WTC11 (cell line): ENCODE measurements at regions not wholly inside any gene's neighbourhood (a gene's known extent, or its start where the extent isn't known, plus 50 kb on each side); places are given as distances from the start of the nearest gene placed in this dataset.

ENCODE experiments used
- ATAC-seq: fragments of 200-7000 bp; cut with Tn5 transposase; 2 replicates; pipeline ENCODE4 v1.10.0; 2021; ENCODE audit warnings: mild to moderate bottlenecking, moderate library complexity
- CTCF ChIA-PET: fragments of 300-600 bp; sonication (Branson Sonifier 250); formaldehyde crosslinking; loops from one replicate; lab custom pipeline; 2021; ENCODE audit warnings: antibody characterized with exemption; lab: Charles Lee
- POLR2A ChIA-PET: fragments of 350-600 bp; sonication (Branson Sonifier 250); formaldehyde crosslinking; loops from one replicate; lab custom pipeline; 2021; ENCODE audit warnings: antibody characterized with exemption; lab: Charles Lee
- DNase-seq: peaks from one replicate; pipeline ENCODE4 v3.0.0; 2021; ENCODE audit warnings: low spot score
- H3K27ac Mint-ChIP-seq: 2 replicates; pipeline ENCODE4 v1.8.0; 2021; ENCODE audit warnings: mixed read lengths
- H3K27me3 Mint-ChIP-seq: 2 replicates; pipeline ENCODE4 v1.8.0; 2021; ENCODE audit warnings: low read depth, mild to moderate bottlenecking, moderate library complexity, mixed read lengths
- H3K36me3 Mint-ChIP-seq: 2 replicates; pipeline ENCODE4 v1.8.0; 2021; ENCODE audit warnings: mixed read lengths
- H3K4me1 Mint-ChIP-seq: 2 replicates; pipeline ENCODE4 v1.8.0; 2022; ENCODE audit warnings: mixed read lengths
- H3K4me3 Mint-ChIP-seq: 2 replicates; pipeline ENCODE4 v1.8.0; 2021; ENCODE audit warnings: mild to moderate bottlenecking, moderate library complexity, mixed read lengths
- H3K9me3 Mint-ChIP-seq: 2 replicates; pipeline ENCODE4 v1.8.0; 2021; ENCODE audit warnings: mixed read lengths
- ARID4B ChIP-seq: sonication (generic); formaldehyde crosslinking; IDR thresholded peaks from 2 replicates; pipeline ENCODE4 v1.8.0; 2023; ENCODE audit warnings: missing genetic modification reagents, mild to moderate bottlenecking, borderline replicate concordance
- ATF1 ChIP-seq: sonication (generic); formaldehyde crosslinking; IDR thresholded peaks from 2 replicates; pipeline ENCODE4 v1.8.1; 2023; ENCODE audit warnings: mild to moderate bottlenecking, moderate library complexity, missing genetic modification reagents
- CDX4 ChIP-seq: fragments of 250-450 bp; sonication (Bioruptor Pico); IDR thresholded peaks from 2 replicates; pipeline ENCODE4 v1.9.0; 2021; ENCODE audit warnings: moderate library complexity, mild to moderate bottlenecking, inconsistent platforms, borderline replicate concordance
- CREB1 ChIP-seq: sonication (generic); formaldehyde crosslinking; IDR thresholded peaks from 2 replicates; pipeline ENCODE4 v1.8.0; 2023; ENCODE audit warnings: mild to moderate bottlenecking, missing genetic modification reagents
- E2F1 ChIP-seq: sonication (generic); formaldehyde crosslinking; IDR thresholded peaks from 2 replicates; pipeline ENCODE4 v1.8.0; 2022; ENCODE audit warnings: mild to moderate bottlenecking, missing genetic modification reagents
- EMX1 ChIP-seq: fragments of 250-450 bp; sonication (Bioruptor Pico); IDR thresholded peaks from 2 replicates; pipeline ENCODE4 v1.8.0; 2021; ENCODE audit warnings: mild to moderate bottlenecking
- ETV6 ChIP-seq: sonication (generic); formaldehyde crosslinking; IDR thresholded peaks from 2 replicates; pipeline ENCODE4 v1.8.1; 2022; ENCODE audit warnings: mild to moderate bottlenecking, missing genetic modification reagents
- GRHL2 ChIP-seq: fragments of 250-450 bp; sonication (Bioruptor Pico); IDR thresholded peaks from 2 replicates; pipeline ENCODE4 v1.8.0; 2022; ENCODE audit warnings: mild to moderate bottlenecking, moderate library complexity; ENCODE audit not compliant: insufficient replicate concordance, severe bottlenecking
- GTF2I ChIP-seq: fragments of 250-450 bp; sonication (Bioruptor Pico); conservative IDR thresholded peaks from 2 replicates; pipeline ENCODE4 v1.4.0; 2021; ENCODE audit warnings: mild to moderate bottlenecking
- HMGA2 ChIP-seq: fragments of 250-450 bp; sonication (Bioruptor Pico); IDR thresholded peaks from 2 replicates; pipeline ENCODE4 v1.4.0; 2021; ENCODE audit warnings: mild to moderate bottlenecking, moderate library complexity
- IRF1 ChIP-seq: sonication (generic); formaldehyde crosslinking; IDR thresholded peaks from 2 replicates; pipeline ENCODE4 v1.8.0; 2023; ENCODE audit warnings: missing genetic modification reagents
- MXD4 ChIP-seq: fragments of 250-450 bp; sonication (Bioruptor Pico); IDR thresholded peaks from 2 replicates; pipeline ENCODE4 v1.8.0; 2021; ENCODE audit warnings: mild to moderate bottlenecking, moderate library complexity, borderline replicate concordance
- MYBL2 ChIP-seq: sonication (generic); formaldehyde crosslinking; IDR thresholded peaks from 2 replicates; pipeline ENCODE4 v1.8.1; 2023; ENCODE audit warnings: mild to moderate bottlenecking, moderate library complexity, missing genetic modification reagents
- NFATC4 ChIP-seq: fragments of 250-450 bp; sonication (Bioruptor Pico); IDR thresholded peaks from 2 replicates; pipeline ENCODE4 v1.9.0; 2021; ENCODE audit warnings: mild to moderate bottlenecking
- OVOL2 ChIP-seq: fragments of 250-450 bp; sonication (Bioruptor Pico); IDR thresholded peaks from 2 replicates; pipeline ENCODE4 v1.9.0; 2021; ENCODE audit warnings: mild to moderate bottlenecking, borderline replicate concordance
- SMAD3 ChIP-seq: sonication (generic); formaldehyde crosslinking; IDR thresholded peaks from 2 replicates; pipeline ENCODE4 v1.8.0; 2022; ENCODE audit warnings: missing genetic modification reagents, mild to moderate bottlenecking, borderline replicate concordance
- SOX15 ChIP-seq: fragments of 250-450 bp; sonication (Bioruptor Pico); IDR thresholded peaks from 2 replicates; pipeline ENCODE4 v1.9.0; 2021; ENCODE audit warnings: mild to moderate bottlenecking
- ZNF671 ChIP-seq: fragments of 250-450 bp; sonication (Bioruptor Pico); IDR thresholded peaks from 2 replicates; pipeline ENCODE4 v1.8.0; 2021; ENCODE audit warnings: mild to moderate bottlenecking
- TF ChIP-seq, protein P1 (sequence below): sonication (generic); formaldehyde crosslinking; IDR thresholded peaks from 2 replicates; pipeline ENCODE4 v1.8.0; 2023; ENCODE audit warnings: mild to moderate bottlenecking, missing genetic modification reagents
- TF ChIP-seq, protein P2 (sequence below): fragments of 250-450 bp; sonication (Bioruptor Pico); IDR thresholded peaks from 2 replicates; pipeline ENCODE4 v2.1.2; 2022; ENCODE audit warnings: mild to moderate bottlenecking, moderate library complexity
- TF ChIP-seq, protein P3 (sequence below): sonication (generic); formaldehyde crosslinking; IDR thresholded peaks from 2 replicates; pipeline ENCODE4 v1.8.0; 2022; ENCODE audit warnings: mild to moderate bottlenecking, missing genetic modification reagents

DNA sequence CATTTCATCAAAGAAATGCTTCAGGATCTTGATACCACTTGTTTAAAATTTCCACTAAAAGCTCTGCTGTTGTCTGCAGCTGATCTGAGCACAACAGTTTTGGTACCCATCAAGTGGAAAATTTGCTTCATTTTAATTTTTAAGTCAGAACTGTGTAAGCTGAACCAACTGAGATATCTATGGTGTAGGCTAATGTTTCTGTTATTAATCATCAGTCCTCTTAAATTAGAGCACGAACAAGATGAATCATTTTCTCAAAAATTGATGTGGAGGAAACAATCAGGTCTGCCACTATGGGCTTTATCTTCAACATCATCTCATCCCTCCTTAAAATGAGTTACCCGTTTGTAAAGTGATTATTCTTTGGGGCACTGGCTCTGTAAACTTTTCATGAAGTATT lies 221.5 kb upstream of the NBEA start:
- POLR2A ChIA-PET, result no interaction called here
- TF ChIP-seq SOX15 (CRISPR knock-in tag) (no peak), ARID4B (CRISPR knock-in tag) (no peak), GRHL2 (no peak)
- TF ChIP-seq, protein P1, sequence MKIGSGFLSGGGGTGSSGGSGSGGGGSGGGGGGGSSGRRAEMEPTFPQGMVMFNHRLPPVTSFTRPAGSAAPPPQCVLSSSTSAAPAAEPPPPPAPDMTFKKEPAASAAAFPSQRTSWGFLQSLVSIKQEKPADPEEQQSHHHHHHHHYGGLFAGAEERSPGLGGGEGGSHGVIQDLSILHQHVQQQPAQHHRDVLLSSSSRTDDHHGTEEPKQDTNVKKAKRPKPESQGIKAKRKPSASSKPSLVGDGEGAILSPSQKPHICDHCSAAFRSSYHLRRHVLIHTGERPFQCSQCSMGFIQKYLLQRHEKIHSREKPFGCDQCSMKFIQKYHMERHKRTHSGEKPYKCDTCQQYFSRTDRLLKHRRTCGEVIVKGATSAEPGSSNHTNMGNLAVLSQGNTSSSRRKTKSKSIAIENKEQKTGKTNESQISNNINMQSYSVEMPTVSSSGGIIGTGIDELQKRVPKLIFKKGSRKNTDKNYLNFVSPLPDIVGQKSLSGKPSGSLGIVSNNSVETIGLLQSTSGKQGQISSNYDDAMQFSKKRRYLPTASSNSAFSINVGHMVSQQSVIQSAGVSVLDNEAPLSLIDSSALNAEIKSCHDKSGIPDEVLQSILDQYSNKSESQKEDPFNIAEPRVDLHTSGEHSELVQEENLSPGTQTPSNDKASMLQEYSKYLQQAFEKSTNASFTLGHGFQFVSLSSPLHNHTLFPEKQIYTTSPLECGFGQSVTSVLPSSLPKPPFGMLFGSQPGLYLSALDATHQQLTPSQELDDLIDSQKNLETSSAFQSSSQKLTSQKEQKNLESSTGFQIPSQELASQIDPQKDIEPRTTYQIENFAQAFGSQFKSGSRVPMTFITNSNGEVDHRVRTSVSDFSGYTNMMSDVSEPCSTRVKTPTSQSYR (CRISPR knock-in tag), result no peak
- Mint-ChIP-seq H3K4me1 (no peaks in the 10 kb centered on the region), H3K9me3 (peaks cover 10% of the 10 kb centered on the region), H3K27me3 (no peaks in the 10 kb centered on the region), H3K36me3 (peaks cover 7% of the 10 kb centered on the region), H3K4me3 (no peak overlapping the region), H3K27ac (no peak overlapping the region)
- CTCF ChIA-PET, result no interaction called here
- DNase-seq (no peak), ATAC-seq (no peak)

- Mint-ChIP-seq H3K4me1 (no peaks in the 10 kb centered on the region), H3K4me3 (no peak overlapping the region), H3K27me3 (no peaks in the 10 kb centered on the region), H3K9me3 (peaks cover 10% of the 10 kb centered on the region), H3K27ac (no peak overlapping the region), H3K36me3 (peaks cover 7% of the 10 kb centered on the region)
- DNase-seq, result no peak
- ChIA-PET CTCF (no interaction called here), POLR2A (no interaction called here)
- ATAC-seq, result no peak
- TF ChIP-seq ATF1, result no peak
- TF ChIP-seq, protein P2, sequence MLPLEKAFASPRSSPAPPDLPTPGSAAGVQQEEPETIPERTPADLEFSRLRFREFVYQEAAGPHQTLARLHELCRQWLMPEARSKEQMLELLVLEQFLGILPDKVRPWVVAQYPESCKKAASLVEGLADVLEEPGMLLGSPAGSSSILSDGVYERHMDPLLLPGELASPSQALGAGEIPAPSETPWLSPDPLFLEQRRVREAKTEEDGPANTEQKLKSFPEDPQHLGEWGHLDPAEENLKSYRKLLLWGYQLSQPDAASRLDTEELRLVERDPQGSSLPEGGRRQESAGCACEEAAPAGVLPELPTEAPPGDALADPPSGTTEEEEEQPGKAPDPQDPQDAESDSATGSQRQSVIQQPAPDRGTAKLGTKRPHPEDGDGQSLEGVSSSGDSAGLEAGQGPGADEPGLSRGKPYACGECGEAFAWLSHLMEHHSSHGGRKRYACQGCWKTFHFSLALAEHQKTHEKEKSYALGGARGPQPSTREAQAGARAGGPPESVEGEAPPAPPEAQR, result no peak
- no peak for TF ChIP-seq NFATC4 (CRISPR knock-in tag)
- TF ChIP-seq HMGA2 (CRISPR knock-in tag), result no peak
- TF ChIP-seq GTF2I (CRISPR knock-in tag), result no peak
- TF ChIP-seq MYBL2 (CRISPR knock-in tag), result no peak
- no peak for TF ChIP-seq ETV6 (CRISPR knock-in tag)
- no peak for TF ChIP-seq OVOL2 (CRISPR knock-in tag)
- TF ChIP-seq ZNF671 (CRISPR knock-in tag), result no peak
- TF ChIP-seq SMAD3 (CRISPR knock-in tag), result no peak
- no peak for TF ChIP-seq IRF1 (CRISPR knock-in tag)
- TF ChIP-seq, protein P3, sequence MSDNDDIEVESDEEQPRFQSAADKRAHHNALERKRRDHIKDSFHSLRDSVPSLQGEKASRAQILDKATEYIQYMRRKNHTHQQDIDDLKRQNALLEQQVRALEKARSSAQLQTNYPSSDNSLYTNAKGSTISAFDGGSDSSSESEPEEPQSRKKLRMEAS (CRISPR knock-in tag), result no peak
- no peak for TF ChIP-seq E2F1 (CRISPR knock-in tag)
- TF ChIP-seq MXD4 (CRISPR knock-in tag), result no peak
- TF ChIP-seq SOX15 (CRISPR knock-in tag), result no peak
- no peak for TF ChIP-seq CREB1 (CRISPR knock-in tag)
- TF ChIP-seq CDX4 (CRISPR knock-in tag), result no peak
- no peak for TF ChIP-seq EMX1 (CRISPR knock-in tag)
Measured at GRCh38 chr13:34721631-34722595, 220.2 kb upstream of the NBEA start.
